ENCODE measurements at regions not wholly inside any gene's neighbourhood (a gene's known extent, or its start where the extent isn't known, plus 50 kb on each side); places are given as distances from the start of the nearest gene placed in this dataset.

DNA sequence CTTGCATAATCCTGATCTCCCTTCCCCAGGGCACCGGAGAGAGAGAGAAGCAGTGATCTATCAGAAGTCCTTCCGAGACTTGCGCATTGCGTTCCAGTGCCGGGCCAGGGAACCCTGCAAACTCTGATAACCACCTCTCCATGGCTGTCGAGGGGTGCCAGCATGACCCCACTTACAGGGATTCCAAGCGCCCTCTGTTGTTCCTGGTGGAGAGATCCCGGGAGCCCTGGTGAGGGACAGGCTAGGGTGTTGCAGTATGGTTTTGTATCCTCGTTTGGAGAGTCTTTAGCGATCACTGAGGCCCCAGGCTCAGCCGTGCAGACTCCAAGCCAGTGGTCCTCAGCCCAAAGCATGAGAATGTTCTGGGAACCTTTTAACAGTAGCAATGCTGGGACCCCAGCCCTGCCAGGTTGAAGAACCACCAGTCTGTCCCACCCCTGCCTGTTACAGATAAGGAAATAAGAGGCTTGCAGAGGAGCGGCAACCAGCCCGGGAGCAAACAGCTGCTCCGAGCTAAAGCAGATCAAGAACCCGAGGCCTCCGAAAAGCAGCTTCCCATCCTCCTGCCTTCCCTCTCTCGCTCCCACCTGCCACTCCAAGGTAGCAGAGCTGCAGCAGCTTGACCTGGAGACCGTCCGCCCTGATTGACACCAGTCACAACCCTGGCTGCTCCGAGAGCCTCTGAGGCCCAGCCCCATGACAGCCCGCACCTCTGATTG lies 150.3 kb upstream of the RPL38 start:
- Histone ChIP-seq H3K36me3 (no peaks in the 10 kb centered on the region), H3K27ac (no peak overlapping the region), H3K9me3 (no peaks in the 10 kb centered on the region), H3K27me3 (no peaks in the 10 kb centered on the region), H3K4me3 (no peak overlapping the region), H3K4me1 (no peaks in the 10 kb centered on the region)
- intact Hi-C loops (cut with DNase I; ENCODE audit: low total_unique reads): no loop called here
- no peak for TF ChIP-seq POLR2A (IDR thresholded peaks at IDR 0.05)
- TF ChIP-seq, protein P1, sequence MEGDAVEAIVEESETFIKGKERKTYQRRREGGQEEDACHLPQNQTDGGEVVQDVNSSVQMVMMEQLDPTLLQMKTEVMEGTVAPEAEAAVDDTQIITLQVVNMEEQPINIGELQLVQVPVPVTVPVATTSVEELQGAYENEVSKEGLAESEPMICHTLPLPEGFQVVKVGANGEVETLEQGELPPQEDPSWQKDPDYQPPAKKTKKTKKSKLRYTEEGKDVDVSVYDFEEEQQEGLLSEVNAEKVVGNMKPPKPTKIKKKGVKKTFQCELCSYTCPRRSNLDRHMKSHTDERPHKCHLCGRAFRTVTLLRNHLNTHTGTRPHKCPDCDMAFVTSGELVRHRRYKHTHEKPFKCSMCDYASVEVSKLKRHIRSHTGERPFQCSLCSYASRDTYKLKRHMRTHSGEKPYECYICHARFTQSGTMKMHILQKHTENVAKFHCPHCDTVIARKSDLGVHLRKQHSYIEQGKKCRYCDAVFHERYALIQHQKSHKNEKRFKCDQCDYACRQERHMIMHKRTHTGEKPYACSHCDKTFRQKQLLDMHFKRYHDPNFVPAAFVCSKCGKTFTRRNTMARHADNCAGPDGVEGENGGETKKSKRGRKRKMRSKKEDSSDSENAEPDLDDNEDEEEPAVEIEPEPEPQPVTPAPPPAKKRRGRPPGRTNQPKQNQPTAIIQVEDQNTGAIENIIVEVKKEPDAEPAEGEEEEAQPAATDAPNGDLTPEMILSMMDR (IDR thresholded peaks at IDR 0.05): no peak
- no peak for DNase-seq

DNA sequence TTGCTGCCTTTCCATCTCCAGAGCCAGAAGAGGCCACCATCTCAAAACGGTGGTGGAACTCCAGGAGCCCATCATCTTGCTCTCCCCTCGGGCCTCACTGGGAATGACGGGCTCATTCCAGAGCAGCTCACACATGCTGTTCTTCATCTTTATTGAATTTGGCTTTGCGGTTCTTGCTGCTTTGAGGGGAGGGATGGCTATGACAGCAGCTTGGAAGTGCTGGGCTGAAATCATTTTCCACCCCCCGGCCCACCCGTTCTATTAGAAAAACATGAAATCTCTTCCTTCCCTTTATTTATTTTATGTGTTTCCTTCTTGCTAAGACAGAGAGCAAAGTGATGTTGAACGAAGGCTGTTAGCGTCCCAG lies 149.8 kb upstream of the RPL38 start:
- H3K27me3 ChIP-seq: no peaks in the 10 kb centered on the region
- no peak for TF ChIP-seq POLR2A (IDR thresholded peaks at IDR 0.05)
- TF ChIP-seq, protein P1 (IDR thresholded peaks at IDR 0.05): no peak
- no peak for DNase-seq

DNA sequence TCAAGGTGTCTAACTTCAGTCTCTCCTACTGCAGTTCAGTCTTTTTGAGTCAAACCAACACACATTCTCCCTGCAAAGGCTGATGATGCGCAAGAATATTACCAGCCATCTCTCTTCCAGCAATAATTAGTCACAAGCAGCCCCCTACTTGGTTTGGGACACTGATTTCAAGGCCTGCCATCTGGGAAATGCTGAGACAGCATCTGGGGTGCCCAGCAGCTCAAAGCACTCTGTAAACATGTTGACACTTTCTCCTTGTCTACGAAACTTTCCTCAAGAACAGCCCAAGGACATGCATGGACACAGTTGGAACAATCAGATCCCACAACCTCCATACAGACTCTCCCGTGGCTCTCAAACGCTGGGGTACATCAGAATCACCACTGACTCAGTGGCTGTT lies 149.2 kb upstream of the RPL38 start:
- H3K4me3 ChIP-seq: no peak overlapping the region
- no peak overlapping the region for H3K27ac ChIP-seq
- no peak for DNase-seq
- H3K27me3 ChIP-seq: no peaks in the 10 kb centered on the region
- H3K36me3 ChIP-seq: no peaks in the 10 kb centered on the region
- no peaks in the 10 kb centered on the region for H3K9me3 ChIP-seq
- TF ChIP-seq POLR2A (IDR thresholded peaks at IDR 0.05): no peak
- TF ChIP-seq, protein P1 (IDR thresholded peaks at IDR 0.05): no peak
- intact Hi-C loops (cut with DNase I; ENCODE audit: low total_unique reads): no loop called here
- no peaks in the 10 kb centered on the region for H3K4me1 ChIP-seq

More for the DNA sequence above, 149.8 kb upstream of the RPL38 start:
- Histone ChIP-seq H3K4me3 (no peak overlapping the region), H3K4me1 (no peaks in the 10 kb centered on the region), H3K9me3 (no peaks in the 10 kb centered on the region), H3K36me3 (no peaks in the 10 kb centered on the region), H3K27ac (no peak overlapping the region)
- intact Hi-C loops (cut with DNase I; ENCODE audit: low total_unique reads): no loop called here

DNA sequence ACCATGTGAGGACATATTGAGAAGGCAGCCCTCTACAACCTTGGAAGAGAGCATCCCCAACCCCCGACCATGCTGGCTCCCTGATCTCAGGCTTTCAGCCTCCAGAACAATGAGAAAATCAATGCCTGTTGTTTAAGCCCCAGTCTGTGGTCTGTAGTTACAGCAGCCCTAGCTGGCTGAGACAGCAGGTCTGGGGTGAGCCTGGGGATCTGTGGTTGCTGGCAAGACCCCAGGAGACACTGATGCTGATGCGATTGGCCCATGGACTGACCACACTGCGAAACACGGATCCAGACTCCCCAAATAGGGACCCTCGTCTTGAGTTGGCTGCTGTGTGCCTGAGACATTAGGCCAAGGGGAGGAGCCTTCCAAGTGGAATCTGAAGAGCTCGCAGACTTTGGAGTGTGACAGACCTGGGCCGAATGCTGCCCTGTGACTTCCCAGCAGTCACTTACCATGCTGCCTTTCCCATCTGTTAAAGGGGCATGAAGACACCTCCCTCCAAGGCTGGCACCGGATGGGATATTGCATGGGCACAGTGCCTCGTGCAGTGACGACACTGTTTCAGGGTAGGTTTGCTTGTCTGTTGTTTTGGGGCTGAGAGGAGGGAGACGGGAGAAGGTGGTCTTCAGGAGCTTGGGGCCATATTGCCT lies 147.8 kb upstream of the RPL38 start:
- H3K4me3 ChIP-seq: no peak overlapping the region
- H3K27ac ChIP-seq: no peak overlapping the region
- no peaks in the 10 kb centered on the region for H3K36me3 ChIP-seq
- no peaks in the 10 kb centered on the region for H3K4me1 ChIP-seq
- intact Hi-C loops (cut with DNase I; ENCODE audit: low total_unique reads): no loop called here
- H3K27me3 ChIP-seq: no peaks in the 10 kb centered on the region
- no peaks in the 10 kb centered on the region for H3K9me3 ChIP-seq
- TF ChIP-seq, protein P1 (IDR thresholded peaks at IDR 0.05): no peak
- TF ChIP-seq POLR2A (IDR thresholded peaks at IDR 0.05): no peak
- DNase-seq: no peak

DNA sequence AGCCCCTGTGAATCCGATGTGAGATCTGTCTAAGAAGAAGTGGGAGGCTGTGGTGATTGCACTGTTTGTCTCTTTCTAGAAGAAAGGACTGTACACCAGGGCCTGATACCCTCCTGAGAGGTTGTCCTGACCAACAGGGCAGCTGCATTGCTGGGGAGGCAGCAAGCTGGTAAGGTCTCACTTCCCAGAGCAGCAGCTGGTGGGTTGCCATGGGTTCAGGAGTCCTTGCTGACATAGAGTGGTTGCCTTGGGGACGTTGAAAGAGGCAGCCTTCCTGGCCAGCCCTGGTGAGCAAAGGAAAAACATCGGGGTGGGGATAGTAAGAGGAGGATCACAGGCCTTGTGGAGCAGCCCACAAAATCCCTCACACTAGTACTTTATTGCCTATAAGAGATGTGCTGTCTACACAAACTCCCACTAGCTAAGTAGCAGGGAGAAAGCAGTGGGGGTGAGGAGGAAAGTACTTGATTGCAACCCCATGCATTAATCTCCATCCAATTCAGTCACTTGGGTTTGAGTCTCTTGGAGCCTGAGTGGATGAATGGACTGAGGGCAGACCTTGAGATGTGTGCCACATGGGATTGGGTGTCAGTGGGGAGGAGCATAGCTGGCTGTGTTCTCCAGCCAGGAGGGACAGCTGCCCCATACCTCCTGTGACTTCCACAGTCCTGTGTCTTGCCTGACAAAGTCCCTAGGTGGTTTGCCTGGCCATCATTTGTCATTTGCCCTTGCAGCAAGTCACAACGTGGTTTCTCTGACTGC lies 143.8 kb upstream of the RPL38 start:
- TF ChIP-seq, protein P1 (IDR thresholded peaks at IDR 0.05): no peak
- no peak for TF ChIP-seq POLR2A (IDR thresholded peaks at IDR 0.05)
- Histone ChIP-seq H3K27ac (no peak overlapping the region), H3K4me3 (no peak overlapping the region), H3K9me3 (no peaks in the 10 kb centered on the region), H3K27me3 (no peaks in the 10 kb centered on the region), H3K36me3 (no peaks in the 10 kb centered on the region), H3K4me1 (no peaks in the 10 kb centered on the region)
- intact Hi-C loops (cut with DNase I; ENCODE audit: low total_unique reads): no loop called here
- no peak for DNase-seq

Measured in uterus (tissue), 3 donors.